HT-29 (cell line): ENCODE measurements at regions not wholly inside any gene's neighbourhood (a gene's known extent, or its start where the extent isn't known, plus 50 kb on each side); places are given as distances from the start of the nearest gene placed in this dataset.
A peak's percentile ranks its signal among the peaks of the same experiment; 100 is the strongest.

Experiments used
- DNase-seq: peaks from one replicate; pipeline ENCODE4 v3.0.0-alpha.2; 2015; ENCODE audit warnings: low spot score

DNA sequence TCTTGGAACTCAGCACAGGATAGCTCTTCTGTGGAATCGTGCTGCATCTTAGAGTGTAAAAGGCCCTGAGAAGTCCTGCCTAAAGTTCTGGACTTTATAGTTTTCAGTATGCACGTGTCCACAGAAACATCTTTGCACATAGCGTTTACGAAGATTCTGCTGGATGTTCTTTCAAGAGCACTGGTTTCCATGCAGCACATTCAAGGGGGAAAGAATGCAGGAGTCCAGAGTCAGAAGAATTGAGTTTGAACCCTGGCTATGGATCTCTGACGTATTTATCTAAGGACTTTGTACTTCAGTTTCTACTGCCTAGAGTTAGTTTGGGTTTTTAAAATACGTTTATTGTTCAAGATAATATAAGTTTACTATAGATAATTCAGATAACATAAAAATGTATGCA, 282.8 kb upstream of the ZMIZ1 start:
- no peak for DNase-seq

DNA sequence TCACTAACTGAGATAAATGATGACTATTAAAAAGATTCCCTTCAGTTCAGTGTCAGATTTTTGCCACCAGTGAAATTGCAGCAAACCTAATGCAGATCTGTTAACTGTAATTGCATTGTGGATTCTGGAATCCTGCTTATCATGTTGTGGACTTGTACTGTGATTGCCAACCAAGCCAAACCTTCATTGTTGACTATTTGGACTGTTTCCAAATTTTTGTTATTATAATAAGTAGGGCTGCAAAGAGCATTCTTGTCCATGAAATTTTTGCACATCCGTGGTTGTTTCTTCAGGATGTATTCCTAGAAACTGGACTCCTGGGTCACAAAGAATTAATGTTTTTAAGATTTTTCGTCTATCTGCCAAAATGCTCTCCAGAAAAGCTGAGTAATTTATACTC, 281.6 kb upstream of the ZMIZ1 start:
- DNase-seq, result no peak

DNA sequence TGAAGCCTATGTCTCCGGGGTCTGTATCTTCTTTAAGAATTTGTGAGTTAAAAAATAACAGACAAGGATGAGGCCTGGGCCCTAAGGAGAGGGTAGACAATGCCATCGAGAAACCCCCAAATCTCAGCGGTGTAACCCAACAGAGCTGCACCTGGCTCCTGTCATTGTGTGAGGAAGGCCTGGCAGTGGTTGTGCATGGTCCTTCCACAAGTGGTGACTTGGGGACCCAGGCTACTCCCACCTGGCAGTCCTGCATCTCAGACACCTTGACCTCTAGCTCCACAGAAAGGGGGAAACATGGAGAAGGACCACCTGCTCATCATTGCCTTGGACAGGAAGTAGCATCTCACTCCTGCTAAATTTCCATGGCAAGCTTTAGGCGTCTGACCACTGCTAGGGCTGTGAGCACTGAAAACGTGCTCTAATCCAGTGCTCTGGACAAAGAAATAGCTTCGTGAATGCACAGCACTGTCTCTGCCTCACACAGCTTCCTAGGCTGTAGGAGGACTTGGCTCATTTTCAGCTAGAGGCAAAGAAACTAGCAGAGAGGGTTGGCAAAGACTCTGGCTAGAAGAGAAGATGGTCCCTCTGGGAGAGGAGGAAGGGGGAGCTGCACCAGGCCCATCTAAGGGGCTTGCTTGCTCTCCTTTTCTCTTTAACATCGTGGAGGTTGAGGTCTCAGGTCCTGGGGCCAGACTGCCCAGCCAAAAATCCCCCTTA, 273.9 kb upstream of the ZMIZ1 start:
- DNase-seq, result no peak

DNA sequence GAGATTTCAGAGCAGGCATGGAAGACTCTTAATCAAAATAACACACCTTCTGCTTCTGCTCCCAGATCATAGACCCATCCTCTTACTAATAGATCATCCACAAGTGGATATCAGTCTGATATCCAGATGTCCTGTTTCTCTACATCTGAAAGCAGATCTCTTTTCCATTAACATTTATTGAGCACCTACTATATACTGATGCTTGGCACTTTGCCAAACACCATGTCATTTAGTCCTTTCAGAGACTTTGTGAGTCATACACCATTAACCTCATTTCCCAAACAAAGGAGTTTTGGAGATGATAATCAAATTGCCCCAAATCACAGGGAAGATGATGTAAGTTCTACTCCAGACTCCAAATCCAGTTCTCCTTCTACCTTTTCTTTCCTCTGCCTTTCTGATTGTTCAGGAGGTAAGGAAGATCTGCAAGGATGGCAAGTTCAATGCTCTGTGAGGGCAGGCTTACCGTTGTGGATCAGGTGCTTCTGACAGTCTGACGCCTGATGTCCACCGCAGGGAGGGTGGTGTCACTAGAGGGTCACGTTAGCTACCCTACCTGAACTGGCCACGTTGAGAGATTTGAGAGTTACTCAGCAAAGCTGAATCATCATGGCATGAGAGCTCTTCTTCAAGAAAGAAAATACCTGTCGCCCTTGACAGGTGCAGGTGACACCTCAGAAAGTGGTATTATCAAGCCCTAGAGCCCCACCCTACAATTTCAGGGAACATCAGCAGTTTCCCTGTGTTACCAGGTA, 269.6 kb upstream of the ZMIZ1 start:
- no peak for DNase-seq

DNA sequence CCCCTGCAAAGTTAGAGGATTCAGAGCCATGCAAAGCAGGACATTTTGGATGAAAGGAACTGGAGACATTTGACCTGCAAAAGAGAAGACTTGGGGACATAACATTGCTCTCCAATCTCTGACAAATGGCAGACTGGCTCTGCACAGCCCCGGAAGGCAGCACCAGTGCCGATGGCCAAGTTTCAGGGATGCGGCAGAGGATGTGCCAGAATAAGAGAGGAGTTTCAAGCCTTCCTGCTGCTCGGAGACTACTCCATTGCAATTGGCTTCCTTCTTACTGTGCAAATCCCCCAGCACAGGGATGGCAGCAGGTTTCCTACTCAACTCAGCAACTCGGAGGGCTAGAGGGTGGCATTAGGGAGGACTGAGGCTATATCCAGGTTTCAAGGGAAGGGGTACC, 268.8 kb upstream of the ZMIZ1 start:
- DNase-seq, result no peak

DNA sequence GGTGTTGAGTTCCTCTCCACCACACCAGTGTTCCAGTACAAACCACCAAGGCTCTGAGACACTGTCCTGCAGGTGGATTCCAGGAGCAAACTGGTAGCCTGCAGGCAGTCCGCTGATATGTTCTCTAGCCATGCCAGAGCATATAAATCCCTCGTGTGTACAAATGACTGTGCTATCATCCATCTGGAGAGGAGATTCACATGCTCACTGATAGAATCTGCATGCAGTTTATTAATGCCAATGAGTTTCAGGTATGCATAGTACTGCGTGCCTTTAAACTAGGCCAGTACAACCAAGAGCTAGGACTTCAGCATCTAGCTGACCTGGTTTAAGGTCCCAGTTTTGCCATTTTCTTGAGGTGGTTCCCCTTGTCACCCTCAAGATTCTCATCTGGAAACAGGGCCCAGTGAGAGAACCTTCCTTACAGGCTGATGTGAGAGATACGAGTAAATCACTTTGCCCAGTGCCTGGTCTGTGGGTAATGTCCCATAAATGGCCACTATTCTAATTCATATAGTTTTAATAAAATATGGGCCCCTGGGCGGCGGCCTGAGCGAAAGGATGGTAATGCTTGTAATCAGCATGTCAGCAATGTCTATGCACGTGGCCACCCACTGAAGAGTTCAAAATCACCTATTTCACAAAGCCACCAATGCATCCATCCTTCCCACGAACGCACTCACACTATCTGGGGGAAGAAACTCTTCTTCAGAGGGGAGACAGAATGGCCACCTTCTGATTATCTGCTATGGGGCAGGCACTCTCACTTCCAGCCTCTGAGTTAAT, 268.0 kb upstream of the ZMIZ1 start:
- no peak for DNase-seq

DNA sequence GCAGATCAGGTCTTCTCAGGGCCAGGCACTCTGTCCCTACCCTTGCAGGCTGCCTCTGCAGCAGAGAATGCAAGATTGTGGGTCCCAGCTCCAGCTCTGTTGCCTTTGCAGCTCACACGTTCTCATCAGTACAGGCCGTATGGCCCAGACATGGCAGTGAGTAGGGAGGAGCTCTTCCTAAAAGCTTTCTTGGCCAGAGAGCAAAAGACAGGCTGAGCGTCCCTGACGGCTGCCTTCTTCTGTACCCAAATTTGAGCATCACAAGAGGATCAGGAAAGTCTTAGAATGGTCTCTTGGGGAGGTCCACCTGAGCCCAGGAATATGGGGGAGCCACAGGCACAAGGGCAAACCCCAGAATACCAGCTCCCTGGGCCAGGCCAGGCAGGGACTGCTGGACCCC, 266.3 kb upstream of the ZMIZ1 start:
- DNase-seq, result no peak

DNA sequence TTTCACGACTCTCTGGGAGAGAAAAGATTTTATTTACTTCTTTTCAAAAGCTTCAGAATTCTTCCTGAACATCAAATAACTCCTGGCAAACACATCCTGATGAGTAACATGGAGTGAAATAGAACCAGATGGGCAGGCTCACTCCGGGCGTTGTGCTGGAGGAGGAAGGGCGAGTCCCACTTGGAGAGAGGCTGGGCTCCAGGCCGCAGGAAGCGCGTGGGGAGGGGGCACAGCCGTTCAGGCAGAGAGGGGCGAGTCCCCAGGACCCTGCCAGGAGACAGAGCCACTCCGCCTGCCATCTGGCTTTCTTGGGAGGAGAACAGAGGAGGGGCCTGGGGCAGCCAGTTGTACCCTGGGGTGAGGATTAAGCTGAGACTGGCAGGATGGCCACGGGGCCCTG, 265.9 kb upstream of the ZMIZ1 start:
- DNase-seq, result no peak

DNA sequence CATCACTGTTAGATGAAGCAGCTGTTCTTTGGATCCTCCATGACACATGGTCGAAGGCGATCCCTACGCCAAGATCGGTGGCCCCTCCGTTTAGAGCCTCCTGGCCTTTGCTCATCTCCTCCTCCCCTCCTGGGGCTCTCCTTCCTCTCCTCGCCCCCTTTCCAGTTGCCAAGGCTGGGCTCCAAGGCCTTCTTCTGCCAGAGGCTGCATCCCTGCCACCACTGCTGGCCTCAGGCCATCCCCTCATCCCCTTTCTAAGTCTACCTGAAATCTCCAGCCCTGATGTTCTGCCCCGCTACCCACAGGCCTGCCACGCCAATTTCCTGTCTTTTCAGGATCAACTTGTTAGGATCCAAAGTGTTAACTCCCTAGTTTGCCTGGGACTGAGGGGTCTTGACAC, 265.1 kb upstream of the ZMIZ1 start:
- no peak for DNase-seq

DNA sequence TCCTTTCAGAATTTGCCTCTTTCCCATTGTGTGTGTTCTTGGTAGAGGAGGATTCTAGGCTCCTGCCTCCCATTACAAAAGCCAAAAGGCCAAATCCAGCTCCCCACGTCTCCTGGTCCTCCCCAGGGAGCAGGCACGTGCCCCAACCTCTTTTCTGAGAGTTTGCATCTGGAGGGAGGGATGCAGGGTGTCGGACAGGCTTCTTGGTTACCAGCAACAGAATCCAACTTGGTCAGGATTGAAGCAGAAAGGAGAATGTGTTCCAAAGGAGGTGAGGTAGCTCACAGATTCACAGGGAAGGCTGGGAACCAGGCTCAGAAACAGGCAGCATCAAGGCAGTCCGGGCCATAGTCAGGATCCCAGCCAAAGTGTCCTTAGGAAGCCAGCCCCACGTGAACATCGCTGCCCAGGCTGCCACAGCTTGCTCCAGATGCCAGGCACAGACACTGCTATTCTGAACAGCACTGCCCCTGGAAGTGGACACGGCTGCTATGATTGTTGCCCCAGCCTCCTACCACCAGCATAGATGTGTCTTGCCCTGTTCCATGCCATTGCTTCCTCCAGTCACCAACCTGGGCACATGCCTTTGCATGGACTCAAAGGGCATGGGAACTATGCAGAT, 264.2 kb upstream of the ZMIZ1 start:
- DNase-seq, result no peak

DNA sequence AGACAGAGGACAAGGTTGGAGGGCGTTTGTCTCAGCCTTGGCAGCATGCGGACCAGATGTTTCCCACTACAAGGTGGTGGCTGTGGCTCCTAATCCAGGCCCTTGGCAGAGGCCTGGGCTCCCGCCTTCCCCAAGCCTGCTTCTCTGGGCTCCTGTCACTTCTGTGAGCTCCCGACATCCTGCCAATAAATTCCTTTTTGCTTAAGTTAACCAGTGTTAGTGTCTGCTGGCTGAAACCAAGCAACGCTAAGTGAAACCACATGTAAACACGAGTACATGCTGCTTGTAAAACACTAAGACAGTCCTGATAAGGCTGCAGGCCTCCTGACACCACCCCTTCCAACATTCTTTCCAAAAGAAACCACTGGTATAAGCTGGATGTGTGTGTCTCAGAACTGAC, 263.6 kb upstream of the ZMIZ1 start:
- peak; percentile 92 for DNase-seq

DNA sequence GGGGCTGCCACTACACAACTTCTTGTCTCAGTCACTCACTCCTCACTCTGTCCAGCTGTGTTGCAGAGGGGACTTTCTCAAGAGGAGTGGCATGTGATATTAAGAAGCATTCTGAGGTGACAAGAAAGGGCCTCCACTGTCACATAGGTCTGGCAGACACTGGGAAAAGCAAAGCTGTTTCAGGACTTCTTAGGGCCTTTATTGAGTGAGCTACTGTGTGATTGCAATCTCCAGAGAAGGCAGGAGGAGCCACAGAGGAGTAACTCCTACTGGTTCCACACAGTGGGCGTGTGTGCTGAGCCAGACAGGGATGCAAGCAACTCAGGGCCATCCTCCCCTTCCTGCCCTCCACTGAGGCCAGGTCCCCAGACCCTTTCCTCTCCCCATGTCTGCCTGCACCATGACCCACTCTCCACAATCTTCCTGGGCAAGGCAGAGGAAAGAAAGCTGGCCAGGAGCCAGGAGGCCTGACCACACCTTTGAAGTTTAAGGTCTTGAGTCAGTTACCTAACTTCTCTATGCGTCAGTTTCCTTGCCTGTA, 262.0 kb upstream of the ZMIZ1 start:
- DNase-seq, result peak; percentile 52

DNA sequence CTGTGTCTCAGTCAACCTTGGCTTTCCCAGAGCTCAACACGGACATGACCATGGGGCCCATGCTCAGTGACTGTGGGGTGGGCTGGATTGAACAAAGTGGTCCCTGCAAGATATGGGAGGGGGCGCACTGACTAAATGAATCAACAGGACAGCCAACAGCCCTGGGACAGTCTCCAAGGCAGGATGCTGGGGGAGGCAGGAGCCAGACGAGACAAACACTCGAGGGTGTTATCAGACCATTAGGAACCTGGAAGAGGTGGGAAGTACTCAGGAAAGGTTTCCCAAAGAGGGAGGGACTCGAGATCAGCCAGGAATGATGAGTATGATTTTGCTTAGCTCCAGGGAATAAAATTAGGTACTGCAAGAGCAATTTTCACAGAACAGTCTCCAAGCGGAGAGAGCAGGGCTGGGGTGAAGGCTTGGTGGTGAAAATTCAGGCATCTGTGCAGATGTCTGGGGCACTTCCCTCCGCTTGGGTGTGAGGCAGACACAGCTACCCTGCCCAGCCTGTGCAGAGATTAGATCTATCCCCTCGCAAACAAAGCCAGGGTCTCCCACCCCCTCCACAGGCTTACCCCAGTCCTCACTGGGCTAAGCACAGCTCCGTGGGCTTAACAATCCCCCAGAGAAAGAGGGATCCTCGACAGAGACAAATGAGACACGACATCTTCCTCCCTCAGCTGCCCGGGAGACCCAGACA, 261.1 kb upstream of the ZMIZ1 start:
- no peak for DNase-seq

DNA sequence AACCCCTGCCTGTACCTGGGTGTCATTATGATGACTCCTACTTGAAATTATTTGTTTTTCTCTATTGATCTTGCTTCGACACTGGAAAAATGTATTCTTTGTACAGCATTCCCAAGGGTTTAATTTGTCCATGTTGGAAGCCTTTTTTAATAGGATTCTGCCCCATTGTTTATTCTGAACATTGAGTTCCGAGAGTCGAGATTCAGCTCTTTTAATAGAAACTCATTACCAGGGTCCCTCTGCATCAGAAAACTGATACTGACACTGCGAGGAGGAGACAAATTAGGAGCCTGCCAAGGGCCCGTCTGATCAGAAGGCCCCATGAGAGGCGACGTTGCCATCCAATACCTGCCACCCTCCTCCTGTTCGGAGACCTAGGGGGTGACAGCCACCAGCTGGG, 260.5 kb upstream of the ZMIZ1 start:
- no peak for DNase-seq

DNA sequence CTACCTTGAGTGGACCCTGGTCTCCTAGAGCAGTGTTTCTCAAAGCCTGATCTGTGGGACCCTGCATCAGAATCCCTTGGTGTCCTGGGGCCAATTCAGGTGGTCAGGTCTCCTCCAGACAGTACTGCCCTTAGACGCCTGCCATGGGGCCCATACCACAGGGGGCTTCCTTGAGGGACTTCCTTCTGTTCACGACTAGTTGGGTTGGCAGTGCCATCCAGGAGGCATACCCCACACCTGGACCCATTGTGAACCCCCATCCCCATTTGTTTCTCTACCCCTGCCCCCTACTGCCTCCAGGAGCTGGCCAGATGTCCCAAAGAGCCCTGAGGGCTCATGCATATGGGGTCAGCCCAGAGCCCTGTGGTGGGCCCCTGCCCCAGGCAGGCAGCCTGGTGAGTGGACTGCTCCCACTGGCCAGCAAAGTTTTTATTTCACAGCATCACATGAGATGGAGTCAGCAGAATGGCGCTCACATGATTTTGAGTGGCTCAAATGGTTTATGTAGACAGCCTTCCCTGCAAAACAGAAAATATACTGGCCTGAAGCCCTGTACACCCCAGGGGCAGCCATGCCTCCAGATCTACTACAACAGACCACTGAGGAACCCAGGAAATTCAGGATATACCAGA, 259.9 kb upstream of the ZMIZ1 start:
- no peak for DNase-seq

DNA sequence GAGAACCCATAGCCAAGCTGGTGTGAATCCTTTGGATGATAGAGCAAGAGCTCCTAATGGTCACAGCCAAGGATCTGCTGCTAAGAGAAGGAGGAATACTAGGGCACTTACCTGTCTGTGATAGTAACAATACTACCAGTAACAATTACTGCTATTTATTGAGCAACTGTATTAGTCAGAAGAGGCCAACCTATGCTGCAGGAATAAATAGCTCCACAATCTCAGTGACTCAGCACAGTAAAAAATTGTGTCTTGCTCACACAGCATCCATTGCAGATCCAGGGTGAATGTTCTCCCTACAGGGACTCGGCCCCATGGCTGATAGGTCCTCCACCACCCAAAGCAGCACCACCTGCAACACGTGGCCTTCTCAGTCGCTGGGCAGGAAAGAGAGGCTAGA, 257.6 kb upstream of the ZMIZ1 start:
- no peak for DNase-seq

DNA sequence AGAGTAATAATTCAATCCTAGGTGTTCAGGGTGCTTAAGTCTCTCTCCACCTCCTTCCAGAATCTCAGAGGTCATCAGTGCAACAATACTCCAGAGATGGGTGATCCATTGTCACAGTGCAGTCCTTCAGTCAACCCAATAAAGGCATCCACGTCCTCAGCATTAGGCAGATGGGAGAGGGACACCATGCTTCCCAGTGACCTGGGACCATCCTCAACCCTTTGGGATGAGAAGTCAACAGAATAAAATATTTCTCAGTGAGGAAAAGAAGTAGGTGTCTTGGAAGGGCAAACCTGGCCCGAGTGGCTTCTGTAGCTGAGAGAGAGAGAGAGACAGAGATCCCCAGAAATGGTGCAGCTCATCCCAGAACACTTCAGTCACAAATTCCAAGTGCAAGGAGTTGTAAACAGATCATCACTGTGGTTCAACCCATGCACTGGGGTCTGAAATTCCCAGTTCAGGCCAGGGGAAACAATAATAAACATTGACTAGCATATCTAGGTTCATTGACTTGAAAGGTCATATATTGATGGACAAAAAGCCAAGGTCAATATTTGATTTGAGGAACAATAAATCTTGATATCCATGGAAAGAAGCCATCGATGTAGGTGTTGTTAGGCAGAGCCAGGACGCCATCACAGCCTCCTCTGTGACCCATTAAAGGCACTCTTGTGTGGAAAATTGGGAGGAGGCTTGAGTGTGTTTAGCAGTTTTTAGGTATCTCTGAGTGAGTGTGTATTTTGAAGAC, 256.0 kb upstream of the ZMIZ1 start:
- no peak for DNase-seq

DNA sequence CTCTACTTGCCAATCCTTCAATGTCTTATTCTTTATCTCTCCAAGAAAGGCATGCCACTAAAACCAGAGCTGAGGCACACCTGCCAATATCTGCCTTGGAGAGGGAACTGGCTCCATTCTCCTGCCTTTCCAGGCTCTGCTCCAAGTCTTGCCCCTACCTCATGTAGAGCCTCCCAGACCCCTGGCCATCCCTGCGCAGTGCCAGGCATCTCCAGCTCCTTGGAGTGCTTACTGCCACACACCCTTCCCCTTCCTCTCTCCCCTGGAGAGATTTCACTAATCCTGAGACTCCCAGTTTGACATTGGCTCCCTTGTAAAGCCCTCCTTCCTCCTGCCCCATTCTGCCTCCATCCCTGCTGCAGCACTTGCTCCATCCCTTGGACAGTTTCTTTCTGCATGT, 255.2 kb upstream of the ZMIZ1 start:
- no peak for DNase-seq

DNA sequence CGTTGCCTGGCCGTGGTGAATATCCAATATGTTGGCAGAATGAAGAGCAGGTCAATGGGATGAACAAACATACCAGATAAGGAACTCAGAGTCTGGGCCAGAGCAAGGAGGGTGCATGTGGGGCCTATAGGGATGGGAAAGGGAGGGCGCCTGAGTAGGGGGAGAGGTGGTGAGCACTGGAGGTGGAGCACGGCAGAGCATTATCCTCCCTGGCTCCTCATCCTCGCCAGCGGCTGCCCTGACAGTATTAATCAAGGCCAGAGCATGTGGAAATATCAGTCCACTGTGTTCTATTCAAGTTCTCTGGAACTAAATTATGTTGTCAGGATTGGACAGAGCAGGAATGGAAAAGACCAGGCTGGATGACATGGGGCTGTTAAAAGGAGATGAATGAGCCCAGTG, 254.8 kb upstream of the ZMIZ1 start:
- DNase-seq, result no peak

DNA sequence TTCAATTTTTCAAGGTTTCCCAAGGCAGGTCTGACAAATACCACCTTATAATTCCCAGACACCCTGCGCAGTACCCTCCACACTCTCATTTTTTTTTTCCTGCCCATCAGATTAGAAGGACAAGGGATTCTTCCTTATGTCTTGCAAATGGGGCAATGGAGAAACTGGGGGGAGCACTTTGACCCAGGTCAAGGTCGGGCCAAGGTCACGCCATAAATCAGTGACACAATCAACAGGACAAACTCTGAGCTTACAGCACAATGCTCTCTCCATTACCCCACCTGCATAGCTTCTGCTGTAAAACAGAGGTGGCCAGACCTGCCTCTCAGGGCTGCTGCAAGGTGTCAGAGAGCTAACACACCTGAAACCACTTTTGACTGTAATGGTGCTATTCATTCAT, 254.4 kb upstream of the ZMIZ1 start:
- DNase-seq, result no peak
